Loucy (cell line): ENCODE measurements at regions not wholly inside any gene's neighbourhood (a gene's known extent, or its start where the extent isn't known, plus 50 kb on each side); places are given as distances from the start of the nearest gene placed in this dataset.

ENCODE experiments used
- H2AFZ ChIP-seq: fragments of 200-600 bp; sonication (generic); 2 replicates; pipeline ENCODE4 v1.6.0; 2016; ENCODE audit warnings: antibody characterized with exemption, mild to moderate bottlenecking, low read length, moderate library complexity
- H3F3A ChIP-seq: fragments of 200-600 bp; 2 replicates; pipeline ENCODE4 v1.6.0; 2016; ENCODE audit warnings: antibody characterized with exemption, low read depth, mild to moderate bottlenecking
- H3K27me3 ChIP-seq: fragments of 200-600 bp; sonication (generic); 2 replicates; pipeline ENCODE4 v1.6.1; 2014; ENCODE audit warnings: low read length, mild to moderate bottlenecking; ENCODE audit not compliant: insufficient read depth, poor library complexity, severe bottlenecking
- H3K36me3 ChIP-seq: fragments of 200-600 bp; sonication (generic); 2 replicates; pipeline ENCODE4 v1.6.1; 2016; ENCODE audit warnings: low read length; ENCODE audit not compliant: insufficient read depth
- H3K4me1 ChIP-seq: fragments of 200-600 bp; sonication (generic); 2 replicates; pipeline ENCODE4 v1.5.1; 2014; ENCODE audit warnings: low read length, mild to moderate bottlenecking; ENCODE audit not compliant: insufficient read depth, poor library complexity, severe bottlenecking
- H3K4me2 ChIP-seq: fragments of 200-600 bp; sonication (generic); 2 replicates; pipeline ENCODE4 v1.6.0; 2014; ENCODE audit warnings: antibody characterized with exemption, low read length, low read depth, mild to moderate bottlenecking; ENCODE audit not compliant: poor library complexity, severe bottlenecking
- H3K4me3 ChIP-seq: fragments of 200-600 bp; sonication (generic); 2 replicates; pipeline ENCODE4 v1.5.1; 2014; ENCODE audit warnings: low read length, mild to moderate bottlenecking, mixed read lengths; ENCODE audit not compliant: poor library complexity, severe bottlenecking
- H3K79me2 ChIP-seq: fragments of 200-600 bp; sonication (generic); 2 replicates; pipeline ENCODE4 v1.6.1; 2014; ENCODE audit warnings: low read length; ENCODE audit not compliant: insufficient read depth
- H3K9ac ChIP-seq: fragments of 200-600 bp; sonication (generic); 2 replicates; pipeline ENCODE4 v1.6.0; 2014; ENCODE audit warnings: mild to moderate bottlenecking, low read depth, low read length, moderate library complexity; ENCODE audit not compliant: poor library complexity, severe bottlenecking
- H3K9me2 ChIP-seq: fragments of 200-600 bp; sonication (generic); replicated peaks from 2 replicates; pipeline ENCODE4 v1.6.1; 2016; ENCODE audit warnings: low read depth, low read length, mixed read lengths
- H3K9me3 ChIP-seq: fragments of 200-600 bp; sonication (generic); 2 replicates; pipeline ENCODE4 v1.6.1; 2014; ENCODE audit warnings: mild to moderate bottlenecking, antibody characterized with exemption, low read length, low read depth; ENCODE audit not compliant: insufficient read depth
- H4K20me1 ChIP-seq: fragments of 200-600 bp; sonication (generic); 2 replicates; pipeline ENCODE4 v1.6.0; 2014; ENCODE audit warnings: antibody characterized with exemption, low read length, mild to moderate bottlenecking; ENCODE audit not compliant: insufficient read depth, poor library complexity, severe bottlenecking
- CTCF ChIP-seq: fragments of 200-600 bp; sonication (generic); conservative IDR thresholded peaks from 2 replicates; pipeline ENCODE4 v1.5.1; 2014; ENCODE audit warnings: mild to moderate bottlenecking, antibody characterized with exemption, low read length
- EZH2phosphoT487 ChIP-seq: fragments of 200-600 bp; IDR thresholded peaks from 2 replicates; pipeline ENCODE4 v1.6.1; 2018; ENCODE audit warnings: antibody characterized with exemption, mild to moderate bottlenecking, moderate library complexity, borderline replicate concordance

- H4K20me1 ChIP-seq, result no peaks in the 10 kb centered on the region
- H2AFZ ChIP-seq, result no peak overlapping the region
- TF ChIP-seq CTCF (no peak), EZH2phosphoT487 (no peak)
- no peaks in the 10 kb centered on the region for H3K79me2 ChIP-seq
- H3K9ac ChIP-seq, result no peak overlapping the region
- no peaks in the 10 kb centered on the region for H3K9me2 ChIP-seq
- no peaks in the 10 kb centered on the region for H3K27me3 ChIP-seq
- H3K4me1 ChIP-seq, result no peaks in the 10 kb centered on the region
- H3K36me3 ChIP-seq, result no peaks in the 10 kb centered on the region
- H3K4me3 ChIP-seq, result no peak overlapping the region
- no peak overlapping the region for H3K4me2 ChIP-seq
- no peaks in the 10 kb centered on the region for H3K9me3 ChIP-seq
- H3F3A ChIP-seq, result no peaks in the 10 kb centered on the region
Measured at GRCh38 chr4:170529748-170530722, 440.3 kb upstream of the AADAT start.

GRCh38 chr4:170526471-170526870 is 436.7 kb upstream of the AADAT start:
- H3K27me3 ChIP-seq, result no peaks in the 10 kb centered on the region
- H3K36me3 ChIP-seq, result no peaks in the 10 kb centered on the region
- no peaks in the 10 kb centered on the region for H3K4me1 ChIP-seq
- no peaks in the 10 kb centered on the region for H4K20me1 ChIP-seq
- no peaks in the 10 kb centered on the region for H3K9me2 ChIP-seq
- H3K9me3 ChIP-seq, result no peaks in the 10 kb centered on the region
- no peak overlapping the region for H3K9ac ChIP-seq
- TF ChIP-seq EZH2phosphoT487 (no peak), CTCF (no peak)
- H3F3A ChIP-seq, result no peaks in the 10 kb centered on the region
- H3K4me3 ChIP-seq, result no peak overlapping the region
- no peak overlapping the region for H2AFZ ChIP-seq
- no peak overlapping the region for H3K4me2 ChIP-seq
- H3K79me2 ChIP-seq, result no peaks in the 10 kb centered on the region

GRCh38 chr4:170522427-170522970 is 432.7 kb upstream of the AADAT start:
- H2AFZ ChIP-seq, result no peak overlapping the region
- H3K79me2 ChIP-seq, result no peaks in the 10 kb centered on the region
- no peak overlapping the region for H3K9ac ChIP-seq
- H3K4me1 ChIP-seq, result no peaks in the 10 kb centered on the region
- H4K20me1 ChIP-seq, result no peaks in the 10 kb centered on the region
- no peak overlapping the region for H3K4me3 ChIP-seq
- no peak overlapping the region for H3K4me2 ChIP-seq
- no peaks in the 10 kb centered on the region for H3K9me2 ChIP-seq
- no peaks in the 10 kb centered on the region for H3K27me3 ChIP-seq
- TF ChIP-seq EZH2phosphoT487 (no peak), CTCF (no peak)
- H3K36me3 ChIP-seq, result no peaks in the 10 kb centered on the region
- H3K9me3 ChIP-seq, result no peaks in the 10 kb centered on the region
- no peaks in the 10 kb centered on the region for H3F3A ChIP-seq
